Activated CD8-positive, alpha-beta memory T cell treated with anti-CD3 and anti-CD28 coated beads for 1 hour (primary cell): ENCODE measurements at regions not wholly inside any gene's neighbourhood (a gene's known extent, or its start where the extent isn't known, plus 50 kb on each side); places are given as distances from the start of the nearest gene placed in this dataset.

Source experiments
- DNase-seq, 2 donors: peaks; one replicate each; pipeline ENCODE4 v3.0.0-alpha.2; 2020; ENCODE audit warnings: low read depth in 1 of 2; ENCODE audit errors: extremely low read depth in 1 of 2

DNA sequence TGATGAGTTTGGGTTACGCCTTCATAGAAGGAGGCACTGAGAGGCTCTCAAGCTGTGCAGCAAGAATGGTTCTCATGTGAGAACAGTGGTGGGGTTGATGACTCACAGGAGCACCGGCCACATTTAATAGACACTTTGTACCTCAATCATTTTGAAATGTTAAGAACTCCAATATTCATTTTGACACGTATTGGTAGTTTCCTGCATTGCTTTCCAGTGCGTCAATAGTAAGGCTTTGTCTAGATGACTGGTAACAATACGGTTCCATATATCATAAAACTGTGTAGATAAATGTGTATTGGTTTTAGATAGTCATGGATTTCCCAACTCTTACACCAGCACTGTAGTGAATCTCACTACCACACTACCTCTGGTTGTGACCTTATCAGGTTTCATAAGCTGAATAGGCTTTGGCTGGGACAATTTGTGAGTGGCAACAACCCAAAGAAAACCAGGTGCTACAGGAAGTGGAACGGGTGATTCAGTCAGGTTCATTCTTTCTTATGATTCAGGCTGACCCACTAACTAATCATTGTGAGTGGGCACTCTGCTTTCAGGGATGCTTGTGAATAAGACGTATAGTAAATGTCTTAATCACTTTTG, 362.6 kb downstream of the KLF5 start:
- DNase-seq: no peak

DNA sequence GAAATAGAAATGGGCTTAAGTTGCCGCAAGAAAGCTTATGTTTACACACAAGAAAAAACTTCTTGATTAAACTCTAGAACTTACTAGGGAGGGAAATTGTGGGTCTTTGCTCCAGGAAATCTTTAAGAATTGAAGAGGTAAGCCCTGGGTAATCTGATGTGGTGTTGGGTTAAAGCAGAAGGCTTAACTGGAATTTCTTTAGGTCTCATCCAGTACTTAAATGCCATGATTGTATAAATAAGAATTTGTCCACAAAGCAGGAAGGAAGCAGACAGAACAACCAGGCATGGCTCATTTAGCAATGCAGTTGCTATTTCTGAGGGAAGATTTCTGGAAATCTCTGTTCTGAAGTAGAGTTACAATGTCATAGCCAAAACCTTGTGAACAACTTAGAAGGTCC, 360.4 kb downstream of the KLF5 start:
- no peak for DNase-seq

DNA sequence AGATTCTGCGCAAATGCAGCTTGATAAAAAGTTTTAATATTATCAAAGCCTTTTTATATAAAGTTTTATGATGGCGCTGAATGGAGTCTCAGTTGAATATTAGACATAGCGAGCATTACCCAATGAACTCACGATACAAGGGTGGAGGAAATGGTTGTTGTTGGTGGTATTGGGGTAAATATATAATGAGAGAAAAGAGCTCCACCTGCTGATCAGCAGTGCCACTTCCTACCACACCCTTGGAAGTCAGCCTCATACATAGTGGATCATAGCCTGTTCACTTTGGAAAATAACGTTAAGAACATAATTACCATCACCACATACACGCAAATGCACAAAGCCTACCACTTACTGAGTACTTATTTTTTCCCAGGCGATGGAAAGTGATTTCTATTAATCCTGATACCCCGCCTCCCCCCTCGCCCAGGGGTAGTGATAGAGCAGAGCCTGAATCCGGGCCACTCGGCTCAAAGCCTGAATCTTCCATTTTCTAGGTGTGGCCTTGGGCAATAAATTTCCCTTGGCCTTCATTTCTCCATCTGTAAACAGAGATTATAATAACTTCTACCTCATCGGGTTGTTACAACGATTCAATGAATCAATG, 358.3 kb downstream of the KLF5 start:
- no peak for DNase-seq

DNA sequence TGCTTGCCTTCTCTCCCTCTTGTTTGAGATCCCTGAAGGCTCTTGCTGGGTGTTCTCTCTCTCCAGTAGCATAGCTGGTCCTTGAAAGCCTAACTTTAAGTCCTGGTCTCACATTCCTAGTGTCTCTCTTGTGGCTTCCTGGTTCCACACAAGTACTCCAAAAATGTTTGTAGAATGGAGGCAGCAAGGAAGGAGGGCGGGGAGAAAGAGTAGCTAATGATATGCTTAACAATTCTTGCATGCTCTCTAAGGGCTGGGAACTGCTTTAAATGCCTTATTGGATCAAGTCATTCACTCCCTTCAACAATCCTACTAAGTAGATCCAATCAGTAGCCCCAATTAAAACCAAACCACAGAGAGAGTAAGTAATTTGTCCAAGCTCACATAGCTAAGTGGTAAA, 357.3 kb downstream of the KLF5 start:
- DNase-seq: no peak

DNA sequence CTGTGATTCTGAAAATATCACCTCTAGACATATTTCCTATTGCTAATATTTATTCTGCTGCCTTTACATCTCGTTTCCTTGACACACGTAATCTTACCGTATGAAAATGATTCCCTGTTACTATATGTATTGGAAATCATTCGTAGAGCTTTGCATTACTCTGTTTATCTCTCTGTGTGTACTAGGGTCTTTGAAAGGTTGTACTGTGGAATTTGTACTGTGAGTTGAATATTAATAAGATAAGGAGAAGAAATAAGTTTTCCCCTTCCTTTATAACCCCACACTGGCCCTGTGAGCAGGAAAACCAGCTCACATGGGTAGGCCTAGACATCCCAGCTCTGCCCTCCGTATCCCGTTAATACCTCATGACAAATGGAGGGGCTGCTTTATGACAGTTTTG, 354.9 kb downstream of the KLF5 start:
- DNase-seq: no peak

DNA sequence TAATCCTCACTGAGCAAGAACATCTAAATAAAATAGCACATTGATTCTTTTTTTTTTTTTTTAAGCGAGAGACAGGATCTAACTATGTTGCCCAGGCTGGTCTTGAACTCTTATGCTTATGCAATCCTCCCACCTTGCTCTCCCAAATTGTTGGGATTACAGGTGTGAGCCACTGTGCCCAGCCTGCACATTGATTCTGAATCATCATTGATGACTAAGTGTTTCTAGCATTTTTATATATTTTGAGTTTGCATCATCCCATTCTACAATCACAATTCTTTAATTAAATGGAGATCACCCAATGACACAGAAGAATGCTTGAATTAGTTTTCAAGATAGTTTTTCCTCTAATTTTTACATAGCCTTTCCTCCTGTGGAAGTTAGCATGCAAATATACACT, 354.1 kb downstream of the KLF5 start:
- no peak for DNase-seq

DNA sequence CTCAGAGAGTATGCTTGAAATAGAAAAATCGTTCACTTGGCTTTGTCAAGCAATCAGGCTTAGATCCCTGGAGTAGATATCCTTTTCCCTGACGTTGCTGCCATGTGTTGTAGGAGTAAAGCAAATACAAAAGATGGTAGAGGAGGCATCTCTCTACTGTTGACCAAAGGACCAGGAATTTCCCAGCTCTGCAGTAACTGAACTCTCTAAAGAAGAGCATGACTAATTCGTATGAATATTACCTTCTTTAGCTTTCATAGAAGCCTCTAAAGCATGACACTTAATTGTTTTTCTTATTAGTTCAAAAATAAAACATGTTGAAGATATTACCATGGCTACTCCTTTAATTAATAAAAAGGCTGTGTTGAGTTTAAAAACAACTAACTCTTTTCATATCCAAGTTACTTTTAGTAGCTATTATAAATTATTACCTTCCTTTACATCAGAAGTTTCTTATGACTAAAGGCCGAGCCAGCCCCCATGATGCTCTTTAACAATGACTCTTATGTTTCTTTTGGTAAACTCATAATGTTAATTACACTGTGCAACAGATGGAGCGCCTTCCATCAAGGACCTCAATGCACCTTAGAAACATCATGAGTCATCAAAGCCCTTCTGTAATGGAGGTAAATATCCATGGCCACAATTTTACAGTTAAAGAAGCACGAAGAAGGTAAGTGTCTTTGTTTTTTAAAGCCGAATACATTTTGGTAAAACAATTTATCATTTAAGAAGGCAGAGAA, 352.4 kb downstream of the KLF5 start:
- DNase-seq: no peak

DNA sequence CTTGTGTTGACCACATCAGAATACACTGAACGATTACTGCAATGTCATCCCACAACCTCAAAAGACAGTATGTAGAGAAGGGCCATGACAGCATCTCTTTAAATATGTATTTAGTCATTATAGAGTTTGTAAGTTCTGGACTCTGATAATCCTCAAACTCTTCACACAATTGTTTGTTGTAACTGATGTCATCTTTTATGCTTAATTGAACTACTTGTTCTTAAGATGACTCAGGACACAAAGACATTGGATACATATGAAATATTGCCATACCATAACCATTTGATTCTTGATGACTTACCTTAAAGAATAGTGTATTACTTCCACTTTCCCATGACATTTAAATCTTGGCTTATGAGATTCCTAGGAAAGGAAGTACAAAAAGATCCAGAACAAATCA, 347.6 kb downstream of the KLF5 start:
- no peak for DNase-seq

DNA sequence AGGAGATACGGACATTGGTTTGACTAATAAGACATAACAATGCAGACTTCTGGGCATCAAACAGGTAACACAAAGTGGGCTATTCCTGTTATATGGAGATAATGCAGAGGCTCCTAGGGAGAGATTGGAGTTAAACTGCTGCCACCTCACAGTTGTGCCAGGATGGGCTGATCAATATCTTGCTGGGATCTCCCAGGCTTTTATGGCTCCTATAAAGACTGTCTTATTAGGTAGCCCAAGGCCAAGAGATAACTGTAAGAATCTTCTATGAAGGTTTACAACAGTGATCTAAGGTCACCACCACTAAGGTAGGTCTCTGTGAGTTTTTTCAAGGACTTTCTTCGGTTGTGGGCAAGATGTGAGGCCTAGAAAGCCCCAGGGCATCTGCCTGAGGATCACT, 345.8 kb downstream of the KLF5 start:
- DNase-seq: no peak

DNA sequence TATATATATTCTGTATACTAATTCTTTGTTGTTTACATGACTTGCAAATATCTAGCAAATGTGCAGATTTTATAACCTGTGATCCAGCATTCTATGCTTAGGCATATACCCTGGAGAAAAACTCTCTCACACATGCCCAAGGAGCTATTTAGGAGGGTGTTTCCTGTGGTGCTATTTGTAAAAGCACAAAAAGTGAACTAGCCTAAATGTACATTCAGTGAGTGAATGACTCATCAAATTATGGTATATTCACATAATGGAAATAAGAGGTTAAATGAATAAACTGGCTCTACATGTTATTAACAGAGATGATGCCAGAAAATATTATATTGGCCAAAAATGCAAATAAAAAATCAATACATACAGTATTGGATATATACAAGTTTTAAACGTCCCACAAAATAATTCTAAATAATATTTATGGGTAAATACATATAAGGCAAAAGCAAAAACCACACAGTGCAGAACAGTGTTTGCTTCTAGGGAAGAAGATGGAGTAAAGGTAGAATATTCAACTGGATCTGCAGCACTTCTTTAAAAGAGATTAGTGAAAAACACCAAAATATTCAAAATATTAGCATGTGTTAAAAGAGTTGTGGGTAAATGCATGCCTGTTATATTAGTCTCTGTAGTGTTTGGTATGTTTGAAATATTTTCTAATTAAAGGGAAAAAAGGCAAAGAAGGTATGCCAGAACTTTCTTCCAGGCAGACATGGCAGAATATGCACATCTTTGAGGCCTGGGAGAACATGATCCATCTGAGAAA, 344.7 kb downstream of the KLF5 start:
- no peak for DNase-seq

DNA sequence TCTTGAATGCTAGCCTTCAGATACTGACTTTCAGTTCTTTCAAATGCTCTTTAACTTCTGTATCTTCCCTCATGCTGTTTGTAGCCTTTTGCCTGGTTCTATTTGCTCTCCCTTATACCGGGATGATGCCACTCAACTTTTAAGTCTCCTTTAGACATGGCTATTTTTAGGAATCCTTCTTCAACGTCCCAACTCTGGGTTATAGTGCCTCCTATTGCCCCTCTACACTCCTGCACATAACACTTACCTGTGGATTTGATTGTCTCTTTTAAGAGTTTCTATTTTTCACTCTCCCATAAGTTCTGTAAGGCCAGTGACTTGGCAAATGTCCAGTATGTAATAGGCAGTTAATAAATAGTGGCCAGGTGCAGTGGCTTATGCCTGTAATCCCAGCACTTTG, 343.0 kb downstream of the KLF5 start:
- DNase-seq: no peak

DNA sequence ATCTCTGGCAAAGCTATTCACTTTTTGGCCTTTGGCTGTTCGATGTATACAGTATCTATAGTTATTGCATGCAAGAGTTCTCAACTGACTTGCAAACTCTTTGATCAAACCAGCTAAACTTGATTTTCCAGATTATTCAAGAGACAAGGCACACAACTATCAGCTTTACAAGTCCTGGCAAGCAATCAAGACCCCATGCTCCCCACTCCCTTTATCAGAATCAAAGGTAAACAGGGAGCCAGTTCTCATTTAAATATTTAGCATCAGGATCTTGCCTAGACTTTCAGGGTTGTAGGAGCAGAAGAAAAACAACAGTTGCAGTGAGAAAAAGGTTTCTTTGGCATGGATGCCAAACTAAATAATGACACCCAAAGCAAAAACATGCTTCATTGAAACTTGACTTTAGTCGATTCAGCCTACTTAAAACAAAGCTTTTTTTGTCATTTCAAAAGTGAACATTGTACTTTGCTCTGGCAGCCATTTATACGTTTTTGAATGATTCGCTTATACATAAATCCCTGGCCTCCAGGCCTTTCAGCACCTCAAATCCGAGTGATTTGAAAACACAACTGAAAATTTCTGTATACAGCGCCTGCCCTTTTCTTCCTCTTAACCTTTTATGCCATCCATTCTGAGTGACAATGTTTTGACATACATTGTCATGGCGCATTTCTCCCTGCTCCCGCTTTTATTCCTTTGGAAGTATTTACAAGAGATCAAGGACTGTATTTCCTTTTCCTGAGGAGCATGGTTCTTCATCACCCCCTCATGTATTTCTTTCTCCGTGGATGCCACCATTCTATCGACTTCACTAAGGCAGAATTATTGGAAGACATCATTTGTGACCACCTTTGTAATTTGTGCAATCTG, 340.8 kb downstream of the KLF5 start:
- DNase-seq: no peak

DNA sequence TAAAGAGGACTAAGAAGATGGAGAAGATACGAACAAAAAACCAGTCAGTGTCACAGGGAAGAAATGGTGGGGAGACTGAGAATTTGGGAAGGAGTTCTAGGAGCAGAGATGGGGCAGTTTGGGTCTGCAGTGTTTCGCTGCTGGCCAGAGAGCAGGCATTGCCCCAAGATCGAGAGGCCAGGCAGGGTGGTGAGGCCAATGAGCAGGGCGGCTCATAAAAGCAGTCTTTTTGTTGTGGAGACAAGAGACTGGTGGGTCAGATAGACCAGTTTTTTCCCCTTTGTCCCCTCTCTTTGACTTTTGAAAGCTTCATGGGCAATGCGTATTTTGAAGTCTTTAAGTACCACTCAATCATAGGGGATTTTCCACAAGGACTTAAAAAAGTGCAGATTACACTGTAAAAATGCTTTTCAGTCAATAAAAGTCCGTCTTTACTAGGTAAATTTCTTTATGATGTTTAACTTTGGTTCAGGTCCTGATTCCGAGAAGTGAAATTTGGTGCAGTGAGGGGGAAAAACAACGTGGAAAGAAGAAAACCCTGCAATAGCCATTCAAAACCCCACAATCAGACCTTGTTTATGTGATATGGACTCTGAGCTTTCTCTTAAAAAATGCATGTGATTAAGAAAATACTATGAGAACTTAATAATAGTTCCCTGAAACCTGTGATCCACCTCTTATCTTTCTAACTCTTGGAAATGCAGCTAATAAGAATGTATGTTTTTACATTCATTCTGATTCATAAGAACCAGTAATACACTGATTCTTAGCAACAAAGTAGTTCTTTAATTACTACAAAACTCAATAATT, 338.9 kb downstream of the KLF5 start:
- no peak for DNase-seq

DNA sequence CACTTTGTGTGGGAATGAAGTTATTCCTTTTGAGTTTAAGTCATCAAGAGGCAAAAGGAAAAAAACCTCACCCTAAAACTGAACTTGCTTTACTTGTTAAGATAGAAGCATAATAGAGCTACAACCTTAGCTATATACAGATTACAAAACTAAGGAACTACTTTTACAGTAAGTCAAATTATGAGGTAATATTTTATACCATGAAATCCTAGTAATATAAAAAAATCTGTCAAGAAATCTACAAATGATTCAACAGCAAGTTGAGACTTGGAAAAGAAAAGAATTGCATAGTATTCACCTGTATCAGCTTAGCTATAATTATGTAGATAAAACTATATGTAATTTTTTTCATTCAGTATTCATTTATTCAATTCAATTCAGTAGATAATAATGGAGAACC, 335.3 kb downstream of the KLF5 start:
- no peak for DNase-seq

DNA sequence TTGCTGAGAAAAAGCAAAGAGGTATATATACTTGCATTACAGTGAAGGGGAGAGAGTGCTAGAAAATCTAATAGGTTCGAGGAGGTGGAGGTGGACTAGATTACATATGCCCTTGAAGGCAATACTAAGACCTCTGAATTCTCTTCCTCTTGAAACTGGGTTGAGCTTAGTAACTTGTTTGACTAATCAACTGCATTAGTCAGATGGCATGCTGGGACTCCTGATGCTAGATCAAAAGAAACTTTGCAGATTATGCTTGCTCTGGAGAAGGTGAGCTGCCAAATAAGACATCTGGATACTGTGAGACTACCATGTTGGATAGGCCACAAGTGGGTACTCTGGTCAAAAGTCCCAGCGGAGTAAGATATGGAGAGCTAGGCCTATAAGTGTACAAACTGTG, 331.3 kb downstream of the KLF5 start:
- DNase-seq: no peak

DNA sequence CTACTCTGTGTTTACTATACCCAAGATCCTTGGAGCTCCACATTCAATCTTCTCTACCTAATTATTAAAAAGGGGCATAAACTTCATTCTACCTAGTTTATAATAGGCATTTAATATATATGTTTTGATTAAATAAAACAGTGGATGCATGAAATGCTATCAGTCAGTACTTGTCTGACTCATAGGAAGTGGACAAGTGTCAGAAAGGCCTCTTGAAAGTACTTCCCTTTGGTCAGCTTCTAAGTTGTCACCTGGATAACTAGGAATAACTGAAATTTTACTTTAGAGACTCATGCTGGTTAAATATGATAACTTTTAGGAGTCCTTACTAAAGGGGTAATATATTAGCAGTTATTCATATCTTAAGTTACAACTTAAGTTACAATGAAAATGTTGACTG, 329.8 kb downstream of the KLF5 start:
- DNase-seq: no peak

DNA sequence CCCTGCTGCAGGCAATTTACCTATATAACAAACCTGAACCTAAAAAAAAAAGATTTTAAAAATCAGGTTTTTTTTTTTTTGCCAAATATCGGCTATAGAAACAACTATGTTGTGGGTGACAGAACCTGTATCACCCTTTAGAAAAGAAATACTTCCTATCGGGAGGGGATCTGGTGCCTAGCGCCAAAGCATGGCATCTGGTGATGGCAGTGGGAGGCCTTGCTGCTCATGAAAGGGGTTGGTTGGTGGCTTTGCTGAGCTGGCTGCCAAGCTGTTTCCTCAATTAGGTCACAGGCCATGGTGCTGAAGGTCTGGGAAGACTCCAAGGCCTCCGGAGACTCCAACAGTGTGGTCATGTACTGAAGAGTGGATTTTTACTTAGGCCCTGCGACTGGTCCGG, 328.5 kb downstream of the KLF5 start:
- no peak for DNase-seq

DNA sequence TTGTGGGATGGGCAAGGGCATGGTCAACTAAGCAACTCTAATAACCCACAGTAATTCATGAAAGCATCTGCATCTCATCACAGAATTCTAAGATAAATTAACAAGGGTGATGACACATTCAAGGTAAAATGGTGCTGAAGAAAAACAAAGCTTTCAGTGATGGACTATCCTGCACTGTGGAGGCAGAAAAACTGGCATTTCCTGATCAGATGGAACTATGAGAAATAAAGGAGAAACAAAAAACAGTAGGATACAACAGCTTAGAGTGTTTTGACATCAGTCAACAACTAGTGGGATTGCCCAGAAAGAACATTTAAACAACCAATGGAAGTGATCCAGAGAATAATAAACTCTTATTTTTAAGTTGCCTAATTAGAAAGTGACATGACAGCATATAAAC, 327.0 kb downstream of the KLF5 start:
- no peak for DNase-seq

DNA sequence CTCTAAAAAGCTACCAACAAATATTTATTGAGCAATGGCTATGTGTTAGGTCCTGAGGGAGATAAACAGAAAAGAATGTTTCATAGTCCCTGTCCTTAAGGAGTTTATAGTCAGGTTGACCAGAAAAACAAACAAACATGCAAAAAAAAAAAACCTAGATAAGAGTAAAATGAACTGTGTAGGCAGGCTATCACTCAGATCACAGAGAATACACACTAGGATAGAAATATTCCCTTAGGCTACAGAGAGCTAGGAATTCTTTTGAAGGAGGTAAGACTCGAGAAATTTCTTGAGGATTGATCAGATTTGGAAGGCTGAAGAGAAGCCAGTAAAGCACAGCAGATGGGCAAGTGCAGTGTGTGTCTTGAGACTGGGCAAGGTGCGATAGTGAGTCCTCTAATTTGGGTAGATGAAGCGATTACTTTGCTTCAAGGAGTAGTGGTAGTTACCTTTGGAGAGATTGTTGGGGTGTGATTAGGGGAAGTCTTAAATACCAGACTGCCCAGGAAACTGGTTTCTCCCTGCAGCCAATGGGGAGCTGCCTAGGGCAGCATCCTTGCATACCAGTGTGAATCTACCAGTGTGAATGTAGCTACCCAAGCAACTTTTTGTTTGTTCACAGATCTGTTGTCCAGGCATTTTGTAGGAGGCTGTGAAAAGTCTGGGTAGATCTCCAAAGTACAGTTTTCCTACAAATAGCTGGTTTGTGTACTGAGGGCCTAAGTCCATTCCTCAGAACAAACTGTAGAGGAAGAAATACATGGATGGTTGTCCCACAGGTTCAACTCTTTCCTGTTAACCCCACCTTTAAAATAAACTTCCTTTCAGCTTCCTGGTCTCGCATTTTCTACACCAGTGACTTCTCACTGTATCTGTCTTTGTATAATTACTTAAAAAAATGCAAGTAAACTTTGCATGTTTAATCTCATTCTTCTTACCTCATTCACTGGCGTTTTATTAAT, 314.1 kb downstream of the KLF5 start:
- no peak for DNase-seq
